Lung microvascular endothelial cell (primary cell): ENCODE measurements at regions not wholly inside any gene's neighbourhood (a gene's known extent, or its start where the extent isn't known, plus 50 kb on each side); places are given as distances from the start of the nearest gene placed in this dataset.

Experiments used
- DNase-seq, 2 donors: peaks; one replicate each; pipeline versions ENCODE4 v3.0.0 to v3.0.0-alpha.2; 2010; ENCODE audit warnings: low read depth in 2 of 2

DNA sequence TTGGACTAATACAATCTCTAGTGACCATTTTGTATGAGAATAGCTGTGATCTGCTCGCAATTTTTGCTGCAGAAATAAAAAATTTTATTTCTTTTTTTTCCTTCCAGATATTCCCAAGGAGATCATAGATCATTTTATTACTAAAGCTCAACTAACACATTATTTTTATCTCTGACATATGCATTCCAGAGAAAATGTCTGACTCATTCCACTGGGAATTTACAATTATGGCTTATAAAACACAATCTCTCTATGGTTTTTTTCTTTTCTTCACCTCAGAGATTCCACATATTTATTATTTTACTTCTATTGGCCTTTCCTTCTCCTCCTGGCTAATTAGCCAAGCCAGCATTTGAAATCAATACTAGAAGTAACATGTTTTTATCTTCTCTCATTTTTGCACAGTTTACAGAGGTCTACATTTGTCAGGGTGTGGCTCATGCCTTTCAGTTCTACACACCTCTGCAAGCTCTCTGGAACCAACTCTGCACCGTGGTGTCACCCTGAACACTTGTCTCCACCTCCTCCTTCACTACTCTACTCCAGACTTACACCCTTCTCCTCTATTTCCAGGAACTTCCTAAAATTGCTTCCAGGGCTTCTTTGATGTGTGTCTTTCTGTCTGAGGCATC is 59.8 kb upstream of the GPM6A start:
- DNase-seq, result no peak

DNA sequence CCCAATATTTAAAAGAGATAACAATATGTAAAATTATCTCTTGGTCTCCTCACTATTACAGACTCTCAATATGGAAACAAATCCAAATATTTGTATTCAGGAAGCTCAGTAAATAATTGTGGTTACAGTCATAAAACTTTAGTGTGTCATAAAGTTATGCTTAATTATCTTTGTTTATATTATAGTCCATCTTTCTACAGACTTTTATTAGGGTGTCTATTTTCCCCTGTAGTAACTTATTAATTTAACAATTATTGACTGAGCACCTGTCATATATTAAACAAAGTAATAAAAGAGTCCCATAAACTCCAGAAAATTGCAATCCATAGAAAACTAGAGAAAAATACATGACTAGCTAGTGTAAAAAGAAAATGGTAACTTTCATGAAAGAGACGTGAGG is 61.6 kb upstream of the GPM6A start:
- no peak for DNase-seq

DNA sequence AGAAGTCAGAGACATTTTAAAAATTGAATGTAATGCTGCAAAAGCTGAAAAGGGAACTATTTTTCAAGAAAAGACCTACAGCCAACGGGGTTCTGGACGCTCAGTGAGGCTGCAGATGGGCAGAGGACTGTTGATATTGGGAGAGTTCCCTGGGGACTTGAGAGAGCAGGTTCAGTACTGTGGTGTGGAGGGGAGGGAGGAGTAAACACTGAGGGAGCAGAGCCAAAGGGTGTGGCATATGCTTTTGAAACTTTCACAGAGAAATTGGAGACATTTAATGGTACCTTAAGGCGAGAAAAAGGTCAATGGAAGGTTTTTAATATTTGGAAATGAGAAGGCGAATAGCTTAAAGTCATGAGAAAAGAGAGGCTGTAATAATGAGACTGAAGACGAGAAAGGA is 62.2 kb upstream of the GPM6A start:
- no peak for DNase-seq

DNA sequence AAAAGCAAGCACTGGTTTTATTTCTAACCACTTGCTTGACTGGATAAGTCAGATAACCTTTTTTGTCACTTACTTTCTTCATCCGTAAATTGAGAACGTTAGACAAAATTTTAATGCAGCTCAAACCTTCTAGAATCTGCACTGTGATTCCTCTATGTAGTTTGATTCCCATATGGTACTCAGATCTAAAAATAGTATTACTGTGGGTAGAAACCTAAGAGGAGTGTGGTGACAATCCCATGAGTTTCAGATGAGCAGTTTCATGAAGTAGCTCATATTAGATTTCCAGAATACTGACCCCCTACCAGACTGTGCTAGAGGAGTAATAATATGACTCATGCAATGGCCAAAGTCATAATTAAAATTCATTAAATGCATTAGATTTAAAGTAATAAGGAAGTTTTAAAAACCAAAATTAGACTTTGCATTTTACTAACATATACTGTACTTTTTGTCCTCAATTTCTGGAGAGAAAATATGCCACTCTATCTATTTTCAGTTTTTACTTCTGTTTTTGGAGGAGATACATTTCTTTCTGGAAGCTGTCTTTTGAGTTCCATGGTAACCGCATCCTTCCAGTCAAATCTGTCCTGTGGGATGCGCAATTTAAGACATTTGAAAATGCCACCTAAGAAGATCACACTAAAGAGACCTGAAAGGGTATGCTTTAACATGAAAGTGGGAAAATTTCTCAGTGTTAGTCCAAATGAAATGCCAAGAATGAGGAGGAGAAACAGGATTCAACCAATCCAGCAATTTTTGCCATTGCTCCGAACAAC is 64.1 kb upstream of the GPM6A start:
- no peak for DNase-seq

DNA sequence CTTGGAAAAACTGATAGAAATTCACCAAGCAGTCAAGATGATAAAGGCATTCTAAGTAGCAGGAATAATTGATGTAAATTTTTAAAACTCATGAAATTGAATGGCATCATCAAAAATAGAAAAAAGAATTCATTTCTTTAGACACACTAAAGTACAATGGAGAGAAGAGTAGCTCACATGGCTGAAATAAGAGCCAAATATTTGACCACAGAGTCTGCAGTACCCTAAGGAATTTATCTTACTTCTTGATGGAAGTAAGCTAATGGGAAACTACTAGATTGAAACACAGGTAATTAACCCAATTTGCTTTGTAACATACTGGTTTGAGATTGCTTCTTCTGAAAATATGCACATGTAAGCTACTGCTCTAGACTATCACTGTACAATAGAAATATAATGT is 70.8 kb upstream of the GPM6A start:
- DNase-seq, result no peak

DNA sequence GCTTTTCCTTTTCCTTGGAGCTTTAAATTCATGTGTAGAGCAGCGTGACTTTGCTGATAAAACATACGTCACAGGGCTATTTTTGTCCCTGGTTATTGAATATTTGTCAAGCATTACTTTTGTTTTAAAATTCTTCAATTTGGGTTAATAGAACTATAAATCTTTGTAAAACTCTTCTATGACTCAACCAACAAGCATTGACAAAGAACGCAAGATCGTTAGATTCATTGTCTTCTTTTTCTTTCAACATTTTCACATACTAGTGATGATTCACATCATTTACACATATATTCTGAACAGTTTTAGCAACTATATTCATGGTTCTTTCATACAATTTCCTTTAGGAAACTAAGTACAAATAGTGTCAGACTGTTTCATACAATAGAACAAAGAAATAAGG is 72.0 kb upstream of the GPM6A start:
- no peak for DNase-seq

DNA sequence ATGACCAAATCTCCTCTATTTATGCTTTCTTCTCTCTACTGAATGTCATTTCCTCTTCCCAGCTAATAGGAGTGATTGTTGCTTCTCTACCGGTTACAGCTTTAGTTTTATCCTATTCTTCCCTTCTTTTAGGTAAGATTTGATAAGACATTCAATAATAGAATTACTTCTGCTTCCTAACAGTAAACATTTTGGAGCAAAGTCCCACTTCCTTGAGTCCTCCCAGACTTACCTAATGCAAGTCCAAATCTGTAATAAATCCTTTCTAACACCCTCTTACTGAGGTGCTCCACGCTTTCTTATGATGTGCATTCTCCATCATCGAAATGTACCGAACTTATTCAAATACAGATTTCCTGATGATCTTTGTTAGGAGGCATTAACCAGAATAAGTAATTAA is 79.2 kb upstream of the GPM6A start:
- DNase-seq, result no peak

DNA sequence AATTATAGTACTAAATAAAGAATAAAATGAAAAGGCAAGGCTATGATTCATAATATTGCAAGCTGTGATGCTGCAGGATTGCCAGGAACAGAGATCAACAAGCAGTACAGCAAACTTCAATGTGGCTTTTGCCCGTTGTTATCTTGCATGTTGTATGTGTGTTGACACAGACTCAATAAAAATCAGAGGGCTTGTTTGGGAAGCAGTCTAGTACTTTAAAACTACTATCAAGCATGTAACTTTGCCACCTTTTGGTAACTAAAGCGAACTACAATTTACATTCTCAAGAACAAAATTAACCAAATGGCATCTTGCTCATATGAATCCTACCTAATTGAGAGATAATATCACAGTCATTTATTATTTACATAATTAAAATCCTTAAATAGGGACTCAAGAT is 79.8 kb upstream of the GPM6A start:
- peak in 1 of 2 donors; percentile 1 for DNase-seq

DNA sequence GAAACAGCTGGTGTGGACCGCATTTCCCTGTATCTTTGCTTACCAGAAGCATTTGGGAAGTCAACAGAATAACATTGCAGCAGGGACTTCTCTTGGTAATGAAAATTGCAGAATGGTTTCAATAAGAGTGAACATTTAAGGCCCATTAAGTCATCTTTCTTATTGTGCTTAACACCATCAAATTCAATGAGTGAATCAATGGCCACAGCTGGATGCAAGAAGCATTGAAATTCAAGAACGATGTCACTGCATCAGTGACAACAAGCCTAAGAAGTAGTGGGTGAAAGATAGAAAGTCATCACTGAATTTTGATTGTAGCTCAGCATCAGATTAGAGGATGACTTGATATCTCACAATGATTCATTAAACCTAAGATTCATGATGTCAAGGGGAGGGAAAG is 93.9 kb upstream of the GPM6A start:
- DNase-seq, result no peak

DNA sequence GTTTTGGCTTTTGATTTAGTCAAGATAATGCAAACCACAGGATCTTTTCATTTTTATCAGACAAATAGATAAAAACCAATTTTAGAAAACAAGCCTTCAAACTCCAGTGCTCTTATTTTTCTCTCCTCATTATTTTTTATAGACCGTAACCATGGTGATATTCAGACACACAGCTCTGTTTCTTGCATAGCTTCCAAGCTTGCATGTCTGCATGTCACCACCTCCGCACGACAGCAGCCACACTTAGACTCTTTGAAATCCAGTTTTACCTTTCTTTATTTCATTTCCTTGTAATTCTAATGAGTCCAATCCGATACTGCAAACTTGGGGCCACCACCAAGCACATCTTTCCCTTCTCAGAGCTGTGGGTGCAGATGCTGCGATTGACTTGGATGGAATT is 94.3 kb upstream of the GPM6A start:
- no peak for DNase-seq

DNA sequence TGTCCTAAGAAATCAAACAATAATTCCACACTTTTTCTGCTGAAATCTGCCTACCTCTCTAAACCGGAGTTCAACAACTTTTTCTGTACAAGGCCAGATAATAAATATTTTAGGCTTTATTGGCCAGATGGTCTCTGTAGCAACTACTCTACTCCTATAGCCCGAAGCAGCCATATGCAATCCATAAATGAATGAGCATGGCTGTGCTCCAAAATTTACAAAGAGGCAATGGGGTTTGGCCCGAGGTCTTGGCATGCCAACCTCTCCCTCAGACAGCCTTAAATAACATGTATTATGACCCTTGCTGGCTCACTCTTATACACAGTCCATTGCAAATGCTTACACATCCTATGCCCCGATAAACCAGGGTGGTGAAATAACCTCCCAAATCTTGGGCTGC is 98.6 kb upstream of the GPM6A start:
- DNase-seq, result no peak

DNA sequence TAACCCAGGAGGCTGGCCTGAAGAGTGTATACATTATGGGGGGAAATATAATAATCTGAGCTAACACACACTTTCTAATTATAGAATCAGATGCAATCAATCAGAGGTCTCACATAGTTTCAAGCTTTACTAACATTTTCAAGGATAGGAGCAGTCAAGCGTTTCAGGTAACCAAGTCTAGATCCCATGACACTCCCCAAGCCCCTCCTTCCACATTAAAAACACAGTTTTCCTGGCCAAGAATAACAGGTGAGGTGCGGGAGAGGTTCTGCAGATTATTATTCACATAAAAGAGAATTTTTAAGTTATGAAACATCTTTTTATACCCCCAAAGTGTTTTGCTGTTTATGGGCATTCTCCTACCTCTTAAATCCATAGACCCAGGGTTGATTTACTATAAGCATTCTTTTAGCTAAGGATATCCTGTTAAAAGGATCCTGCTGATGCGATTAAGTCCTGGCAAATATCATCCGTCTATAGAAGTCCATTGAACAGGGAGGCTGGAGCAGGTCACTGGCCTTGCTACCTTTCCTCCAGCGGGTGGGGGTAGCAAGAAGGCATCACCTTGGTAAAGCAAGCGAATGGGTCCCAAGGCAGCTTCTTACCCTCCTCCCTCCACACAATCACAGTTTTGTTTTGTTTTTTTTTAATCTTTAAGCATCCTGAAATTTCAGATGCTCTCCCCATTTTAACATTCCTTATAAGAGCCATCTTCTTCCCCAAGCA is 104.7 kb upstream of the GPM6A start:
- DNase-seq, result no peak

DNA sequence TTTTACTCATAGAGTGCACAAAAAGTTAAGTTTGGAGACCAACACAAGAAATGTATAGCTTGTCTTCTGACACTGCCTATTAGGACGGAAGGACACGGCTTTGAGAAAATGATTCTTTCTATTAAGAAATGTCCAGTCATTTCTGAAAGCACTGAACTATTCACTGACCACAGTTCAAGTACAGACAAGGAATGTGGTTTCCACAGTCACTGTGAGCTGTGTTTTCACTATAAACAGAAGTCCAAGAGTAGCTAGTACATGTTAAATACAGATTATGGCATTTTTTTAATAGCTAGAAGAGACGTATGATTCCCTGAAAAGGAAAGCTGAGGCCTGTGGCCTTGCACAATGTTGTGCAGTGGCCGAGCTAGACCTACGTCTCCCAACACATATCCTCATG is 115.1 kb upstream of the GPM6A start:
- no peak for DNase-seq

DNA sequence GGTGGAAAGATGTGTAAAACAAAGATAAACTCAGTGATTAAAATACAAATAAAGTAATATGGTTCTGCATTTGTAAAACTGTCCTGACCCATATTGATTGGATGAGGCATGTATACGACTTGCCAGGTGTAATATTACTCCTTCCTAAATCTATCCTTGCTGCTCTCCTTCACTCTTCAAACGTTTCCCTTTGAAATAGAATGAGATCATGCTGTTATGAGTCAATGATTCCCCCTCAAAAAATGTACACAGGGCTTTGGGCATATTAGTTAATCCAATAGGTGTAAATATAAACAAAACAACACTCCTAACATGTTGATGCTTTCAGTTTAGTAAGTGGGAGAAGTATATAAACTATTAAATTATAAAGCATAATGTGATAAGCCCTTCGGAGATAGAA is 117.4 kb upstream of the GPM6A start:
- DNase-seq, result no peak

DNA sequence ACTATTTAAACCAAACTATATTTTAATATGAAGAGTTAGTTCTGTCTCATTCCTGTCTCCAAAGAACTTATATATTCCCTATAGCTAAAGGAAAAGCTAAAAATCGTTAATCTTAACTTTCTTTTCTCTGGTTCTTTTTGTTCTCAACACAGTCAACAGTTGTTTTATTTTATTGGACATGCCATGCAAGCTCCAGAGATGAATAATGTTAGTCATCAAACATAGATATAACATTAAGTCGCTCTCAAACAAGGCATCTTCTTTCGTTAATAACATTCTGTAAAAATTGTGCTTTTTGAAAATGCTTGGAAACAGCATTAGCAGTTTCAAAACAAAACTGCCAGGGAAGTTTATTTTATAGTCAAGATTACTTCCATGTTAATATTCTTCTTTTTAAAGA is 117.9 kb upstream of the GPM6A start:
- DNase-seq, result no peak

DNA sequence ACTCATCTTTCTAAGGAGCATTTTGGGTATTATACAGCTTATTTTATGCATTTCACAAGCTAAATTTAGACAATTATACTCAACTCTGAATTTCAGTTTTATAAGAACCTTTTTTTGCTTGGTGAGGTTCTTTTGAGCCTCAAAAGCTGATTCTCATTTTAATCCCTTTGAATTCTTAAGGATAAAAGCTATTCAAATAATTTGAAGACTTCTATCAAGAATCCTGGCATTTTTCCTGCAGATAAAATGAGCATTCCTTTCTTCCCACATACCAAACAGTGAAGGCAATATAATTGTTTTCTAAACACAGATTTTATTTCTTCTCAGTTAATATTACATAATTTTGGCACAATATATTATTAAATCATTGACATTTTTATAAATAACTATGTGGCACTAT is 118.4 kb upstream of the GPM6A start:
- no peak for DNase-seq

DNA sequence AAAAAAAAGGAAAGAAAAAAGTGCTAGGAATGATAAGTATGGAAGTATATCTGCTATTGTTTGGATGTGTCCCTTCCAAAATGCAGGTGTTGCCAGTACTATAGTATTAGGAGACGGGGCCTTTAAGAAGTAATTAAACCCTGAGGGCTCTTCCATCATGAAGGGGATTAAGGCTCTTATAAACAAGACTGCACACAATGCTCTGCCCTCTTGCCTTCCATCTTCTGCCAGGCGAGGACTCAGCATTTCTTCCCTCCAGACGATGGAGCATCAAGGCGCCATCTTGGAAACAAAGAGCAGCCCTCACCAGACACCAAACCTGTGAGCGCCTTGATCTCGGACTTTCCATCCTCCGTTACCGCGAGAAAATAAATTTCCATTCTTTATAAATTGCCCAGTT is 120.1 kb upstream of the GPM6A start:
- no peak for DNase-seq

DNA sequence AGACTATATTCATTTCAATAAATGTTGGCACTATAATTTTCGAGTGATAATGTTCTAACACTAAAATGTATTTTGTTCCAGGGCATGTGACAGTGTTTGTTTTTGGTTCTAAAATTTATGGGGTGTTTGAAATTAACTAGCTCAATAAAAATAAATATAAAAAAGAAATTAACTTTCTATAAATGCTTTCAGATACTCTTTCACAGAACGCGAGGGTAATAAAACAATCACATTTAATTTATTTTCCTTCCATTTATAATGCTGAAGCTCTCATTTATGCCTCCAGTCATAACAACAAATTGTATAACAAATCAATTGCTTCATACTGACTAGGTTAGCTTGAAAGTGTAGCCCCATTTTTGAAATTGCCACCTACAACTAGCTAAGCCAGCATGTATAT is 122.4 kb upstream of the GPM6A start:
- DNase-seq, result no peak

DNA sequence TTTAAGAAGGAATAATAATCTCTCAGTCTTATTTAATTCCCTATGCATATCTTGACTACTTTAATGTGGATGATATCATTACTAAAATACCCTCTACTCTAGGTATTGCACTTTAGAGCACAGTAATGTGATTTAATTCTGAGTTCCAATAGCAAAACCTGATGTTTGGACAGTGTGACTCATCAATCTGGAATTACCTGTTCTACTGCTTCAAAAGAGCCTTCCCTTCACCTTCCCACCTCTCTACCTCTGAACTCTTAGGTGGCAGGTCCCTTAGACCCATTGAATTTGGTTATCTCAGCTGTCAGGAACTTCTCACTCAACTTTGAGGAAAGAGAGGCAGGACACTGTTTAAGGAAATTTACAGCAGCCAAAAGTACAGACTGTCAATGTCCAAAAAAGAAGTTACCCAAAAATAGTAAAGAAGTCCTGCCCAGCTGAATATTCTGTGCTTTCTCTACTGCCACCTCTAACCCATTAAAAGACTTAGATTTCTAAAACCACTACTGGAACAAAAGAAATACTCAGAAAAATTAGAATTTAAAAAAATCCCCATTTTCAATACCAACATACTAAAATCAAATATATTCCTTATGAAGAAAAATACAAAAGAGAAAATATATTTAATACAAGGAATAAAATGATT is 123.1 kb upstream of the GPM6A start:
- no peak for DNase-seq

DNA sequence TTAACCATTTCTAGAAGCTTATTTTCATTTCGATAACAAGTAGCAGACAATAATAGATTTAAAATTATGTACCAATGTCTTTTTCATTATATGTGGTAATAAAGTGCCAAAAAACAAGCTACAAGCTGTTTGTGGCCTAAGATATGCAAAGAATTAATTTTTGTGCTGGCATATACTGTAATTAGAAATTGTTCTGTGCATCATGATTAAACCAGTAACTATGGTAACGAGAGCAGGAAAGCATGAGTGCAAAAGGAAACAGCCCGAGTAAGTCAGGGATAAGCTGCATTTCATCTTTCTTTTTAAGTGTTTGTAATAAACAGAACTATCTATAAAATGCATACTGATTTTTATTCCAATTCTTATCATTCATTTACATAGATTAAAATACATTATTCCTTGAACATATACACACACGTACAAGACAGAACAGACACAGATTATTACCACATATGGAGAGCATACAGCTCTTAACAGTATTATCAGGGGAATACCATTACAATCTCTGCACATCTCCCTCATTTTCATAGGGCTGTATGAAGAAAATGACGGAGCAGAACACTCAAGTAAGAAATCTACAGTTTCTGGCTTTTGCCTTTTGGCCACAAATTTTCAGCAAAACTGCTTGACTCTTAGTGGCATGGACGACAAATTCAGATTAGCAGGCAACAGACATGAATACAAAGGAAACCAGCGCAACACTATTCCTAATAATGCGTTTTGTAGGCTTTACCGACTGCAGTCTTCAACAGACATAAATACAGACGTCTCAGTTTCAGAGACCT is 121.3 kb upstream of the WDR17 start:
- DNase-seq, result no peak

DNA sequence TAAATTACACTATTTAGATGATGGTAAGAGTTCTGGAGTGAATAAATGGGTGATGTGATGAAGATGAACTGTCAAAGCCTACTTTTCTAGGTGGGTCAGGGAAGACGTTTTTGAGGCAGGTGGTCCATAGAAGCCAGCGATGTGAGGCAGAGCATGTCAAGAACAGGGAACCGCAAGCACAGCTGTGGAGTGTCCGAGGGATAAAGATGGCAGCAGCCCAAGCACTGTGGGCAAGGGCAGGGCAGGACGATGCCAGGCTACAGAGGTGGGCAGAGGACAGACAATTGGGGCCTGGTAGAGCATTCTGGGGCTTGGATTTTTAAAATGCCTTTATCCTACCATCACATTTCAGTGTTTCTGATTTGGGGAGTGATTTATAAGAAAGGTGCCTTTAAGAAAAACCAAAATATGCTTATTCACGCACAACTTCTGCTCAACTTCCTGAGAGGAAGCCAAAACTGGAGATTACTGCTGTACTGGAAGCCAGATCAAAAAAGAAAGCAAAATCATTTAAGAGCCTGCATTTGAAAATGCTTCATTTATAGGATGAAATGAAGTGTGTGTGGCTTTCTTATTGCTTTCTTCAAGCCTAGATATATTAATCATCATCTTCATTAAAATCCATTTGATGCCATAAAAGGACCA is 119.0 kb upstream of the WDR17 start:
- DNase-seq, result peak in 1 of 2 donors; percentile 12
